ENCODE measurements at regions not wholly inside any gene's neighbourhood (a gene's known extent, or its start where the extent isn't known, plus 50 kb on each side); places are given as distances from the start of the nearest gene placed in this dataset.

- Histone ChIP-seq H3K36me3 (ENCODE audit: control insufficient read depth, insufficient read depth, low read length) (no peaks in the 10 kb centered on the region), H3K27me3 (ENCODE audit: control insufficient read depth, insufficient read depth, low read length) (no peaks in the 10 kb centered on the region), H3K4me3 (ENCODE audit: low read depth, low read length) (no peak overlapping the region)
- ChIA-PET CTCF (no interaction called here), POLR2A (interaction anchor here (0.6 kb wide), 1 partner anchor 967 kb away, joined by 3 read pairs; no protein-coding TSS in a partner anchor)
- TF ChIP-seq, protein P1, sequence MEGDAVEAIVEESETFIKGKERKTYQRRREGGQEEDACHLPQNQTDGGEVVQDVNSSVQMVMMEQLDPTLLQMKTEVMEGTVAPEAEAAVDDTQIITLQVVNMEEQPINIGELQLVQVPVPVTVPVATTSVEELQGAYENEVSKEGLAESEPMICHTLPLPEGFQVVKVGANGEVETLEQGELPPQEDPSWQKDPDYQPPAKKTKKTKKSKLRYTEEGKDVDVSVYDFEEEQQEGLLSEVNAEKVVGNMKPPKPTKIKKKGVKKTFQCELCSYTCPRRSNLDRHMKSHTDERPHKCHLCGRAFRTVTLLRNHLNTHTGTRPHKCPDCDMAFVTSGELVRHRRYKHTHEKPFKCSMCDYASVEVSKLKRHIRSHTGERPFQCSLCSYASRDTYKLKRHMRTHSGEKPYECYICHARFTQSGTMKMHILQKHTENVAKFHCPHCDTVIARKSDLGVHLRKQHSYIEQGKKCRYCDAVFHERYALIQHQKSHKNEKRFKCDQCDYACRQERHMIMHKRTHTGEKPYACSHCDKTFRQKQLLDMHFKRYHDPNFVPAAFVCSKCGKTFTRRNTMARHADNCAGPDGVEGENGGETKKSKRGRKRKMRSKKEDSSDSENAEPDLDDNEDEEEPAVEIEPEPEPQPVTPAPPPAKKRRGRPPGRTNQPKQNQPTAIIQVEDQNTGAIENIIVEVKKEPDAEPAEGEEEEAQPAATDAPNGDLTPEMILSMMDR (IDR thresholded peaks at IDR 0.05; ENCODE audit: insufficient read depth, low read depth, low read length), result no peak
- no peak for DNase-seq (ENCODE audit: low read depth)
These were observed 330.3 kb downstream of the BCOR start for GRCh38 chrX:39767446-39767845.

DNA sequence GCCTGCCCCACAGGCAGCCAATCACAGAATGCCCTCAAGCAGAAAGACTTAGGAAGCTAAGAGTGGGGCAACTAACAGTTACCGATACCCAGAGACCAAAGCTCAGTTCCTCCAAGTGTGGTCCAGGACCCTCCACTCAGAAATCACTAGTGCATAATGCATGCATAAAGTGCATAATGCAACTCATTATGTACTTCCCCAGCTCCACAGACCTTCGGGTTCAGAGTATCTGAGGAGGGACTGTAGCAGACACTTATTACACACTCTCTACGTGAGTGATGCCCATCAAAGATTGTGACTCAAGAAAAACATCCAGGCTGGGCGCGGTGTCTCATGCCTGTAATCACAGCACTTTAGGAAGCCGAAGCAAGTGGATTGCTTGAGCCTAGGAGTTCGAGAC is 328.0 kb downstream of the BCOR start:
- H3K27me3 ChIP-seq (ENCODE audit: control insufficient read depth, insufficient read depth, low read length), result no peaks in the 10 kb centered on the region
- no peak for DNase-seq (ENCODE audit: low read depth)
- ChIA-PET CTCF (no interaction called here), POLR2A (no interaction called here)
- no peaks in the 10 kb centered on the region for H3K36me3 ChIP-seq (ENCODE audit: control insufficient read depth, insufficient read depth, low read length)
- TF ChIP-seq, protein P1 (IDR thresholded peaks at IDR 0.05; ENCODE audit: insufficient read depth, low read depth, low read length), result no peak
- H3K4me3 ChIP-seq (ENCODE audit: low read depth, low read length), result no peak overlapping the region

GRCh38 chrX:39771089-39771488 is 326.7 kb downstream of the BCOR start:
- no peak overlapping the region for H3K4me3 ChIP-seq (ENCODE audit: low read depth, low read length)
- ChIA-PET POLR2A (no interaction called here), CTCF (no interaction called here)
- H3K36me3 ChIP-seq (ENCODE audit: control insufficient read depth, insufficient read depth, low read length), result no peaks in the 10 kb centered on the region
- no peak for DNase-seq (ENCODE audit: low read depth)
- TF ChIP-seq, protein P1 (IDR thresholded peaks at IDR 0.05; ENCODE audit: insufficient read depth, low read depth, low read length), result no peak
- H3K27me3 ChIP-seq (ENCODE audit: control insufficient read depth, insufficient read depth, low read length), result no peaks in the 10 kb centered on the region

- CTCF ChIA-PET, result no interaction called here
- TF ChIP-seq, protein P1 (IDR thresholded peaks at IDR 0.05; ENCODE audit: insufficient read depth, low read depth, low read length), result no peak
- H3K36me3 ChIP-seq (ENCODE audit: control insufficient read depth, insufficient read depth, low read length), result no peaks in the 10 kb centered on the region
- DNase-seq (ENCODE audit: low read depth), result no peak
- POLR2A ChIA-PET, result no interaction called here
- H3K4me3 ChIP-seq (ENCODE audit: low read depth, low read length), result no peak overlapping the region
- H3K27me3 ChIP-seq (ENCODE audit: control insufficient read depth, insufficient read depth, low read length), result no peaks in the 10 kb centered on the region
These were observed 325.5 kb downstream of the BCOR start for GRCh38 chrX:39772057-39772832.

DNA sequence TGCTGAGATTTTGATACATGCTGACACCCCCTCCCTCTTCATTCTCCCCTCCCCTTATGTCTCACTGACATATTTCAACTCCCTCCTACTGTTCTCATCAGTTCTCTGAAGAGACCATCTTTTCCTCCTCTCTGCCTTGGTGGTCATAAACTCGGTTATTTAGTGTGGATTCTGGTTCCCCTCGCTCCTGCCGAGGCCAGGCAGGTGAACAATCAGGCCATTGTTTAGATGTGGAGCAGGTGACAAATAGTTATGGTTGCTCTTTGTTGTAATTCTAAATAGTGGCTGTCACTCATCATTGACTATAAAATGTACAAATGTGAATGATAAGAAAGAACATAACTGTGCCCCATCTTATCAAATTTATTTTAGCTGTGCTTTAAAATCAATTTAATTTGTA is 324.6 kb downstream of the BCOR start:
- Histone ChIP-seq H3K27me3 (ENCODE audit: control insufficient read depth, insufficient read depth, low read length) (no peaks in the 10 kb centered on the region), H3K4me3 (ENCODE audit: low read depth, low read length) (no peak overlapping the region), H3K36me3 (ENCODE audit: control insufficient read depth, insufficient read depth, low read length) (no peaks in the 10 kb centered on the region)
- TF ChIP-seq, protein P1 (IDR thresholded peaks at IDR 0.05; ENCODE audit: insufficient read depth, low read depth, low read length), result no peak
- ChIA-PET CTCF (no interaction called here), POLR2A (no interaction called here)
- no peak for DNase-seq (ENCODE audit: low read depth)

Data from BJ (cell line).